ENCODE measurements at regions not wholly inside any gene's neighbourhood (a gene's known extent, or its start where the extent isn't known, plus 50 kb on each side); places are given as distances from the start of the nearest gene placed in this dataset.
"Not testable (repeated sequence)": the region's sequence is repeated elsewhere in the genome, so short reads cannot be mapped to it uniquely, and the experiment has no call there.

- not testable (repeated sequence) for H3K36me3 ChIP-seq (ENCODE audit: control insufficient read depth, insufficient read depth, low read length); DNase-seq (ENCODE audit: low read depth); H3K27me3 ChIP-seq (ENCODE audit: control insufficient read depth, insufficient read depth, low read length); H3K4me3 ChIP-seq (ENCODE audit: low read depth, low read length)
- peak; percentile 96 for FAIRE-seq
These were observed 867.9 kb downstream of the PRIM2 start for GRCh38 chr6:58185300-58185699.

- not testable (repeated sequence) for H3K36me3 ChIP-seq (ENCODE audit: control insufficient read depth, insufficient read depth, low read length); FAIRE-seq; H3K4me3 ChIP-seq (ENCODE audit: low read depth, low read length); H3K27me3 ChIP-seq (ENCODE audit: control insufficient read depth, insufficient read depth, low read length)
- DNase-seq (ENCODE audit: low read depth), result peak; percentile 71
These were observed 875.8 kb downstream of the PRIM2 start for GRCh38 chr6:58193209-58193608.

GRCh38 chr6:58198301-58198700, 880.9 kb downstream of the PRIM2 start:
- H3K27me3 ChIP-seq (ENCODE audit: control insufficient read depth, insufficient read depth, low read length), result no peaks in the 10 kb centered on the region
- H3K4me3 ChIP-seq (ENCODE audit: low read depth, low read length), result no peak overlapping the region
- no peaks in the 10 kb centered on the region for H3K36me3 ChIP-seq (ENCODE audit: control insufficient read depth, insufficient read depth, low read length)
- DNase-seq (ENCODE audit: low read depth) (peak; percentile 59), FAIRE-seq (no peak)
- TF ChIP-seq CTCF (IDR thresholded peaks at IDR 0.05; ENCODE audit: insufficient read depth, low read length, severe bottlenecking), result no peak

- H3K27me3 ChIP-seq (ENCODE audit: control insufficient read depth, insufficient read depth, low read length); H3K4me3 ChIP-seq (ENCODE audit: low read depth, low read length); H3K36me3 ChIP-seq (ENCODE audit: control insufficient read depth, insufficient read depth, low read length); DNase-seq (ENCODE audit: low read depth): not testable (repeated sequence)
- FAIRE-seq, result peak; percentile 13
These were observed 919.7 kb downstream of the PRIM2 start for GRCh38 chr6:58237124-58237523.

GRCh38 chr6:58238421-58238820, 921.0 kb downstream of the PRIM2 start:
- H3K4me3 ChIP-seq (ENCODE audit: low read depth, low read length); H3K27me3 ChIP-seq (ENCODE audit: control insufficient read depth, insufficient read depth, low read length); FAIRE-seq; H3K36me3 ChIP-seq (ENCODE audit: control insufficient read depth, insufficient read depth, low read length); DNase-seq (ENCODE audit: low read depth): not testable (repeated sequence)

GRCh38 chr6:58257625-58258024, 940.2 kb downstream of the PRIM2 start:
- H3K27me3 ChIP-seq (ENCODE audit: control insufficient read depth, insufficient read depth, low read length); DNase-seq (ENCODE audit: low read depth); H3K4me3 ChIP-seq (ENCODE audit: low read depth, low read length); FAIRE-seq; H3K36me3 ChIP-seq (ENCODE audit: control insufficient read depth, insufficient read depth, low read length): not testable (repeated sequence)

- Histone ChIP-seq H3K4me3 (ENCODE audit: low read depth, low read length) (no peak overlapping the region), H3K27me3 (ENCODE audit: control insufficient read depth, insufficient read depth, low read length) (no peaks in the 10 kb centered on the region), H3K36me3 (ENCODE audit: control insufficient read depth, insufficient read depth, low read length) (no peaks in the 10 kb centered on the region)
- no peak for TF ChIP-seq CTCF (IDR thresholded peaks at IDR 0.05; ENCODE audit: insufficient read depth, low read length, severe bottlenecking)
- DNase-seq (ENCODE audit: low read depth) (no peak), FAIRE-seq (no peak)
These were observed 972.7 kb downstream of the PRIM2 start for GRCh38 chr6:58290177-58290576.

- not testable (repeated sequence) for H3K36me3 ChIP-seq (ENCODE audit: control insufficient read depth, insufficient read depth, low read length); H3K27me3 ChIP-seq (ENCODE audit: control insufficient read depth, insufficient read depth, low read length); H3K4me3 ChIP-seq (ENCODE audit: low read depth, low read length)
- DNase-seq (ENCODE audit: low read depth), result peak; percentile 29
- peak; percentile 98 for FAIRE-seq
These were observed 973.9 kb downstream of the PRIM2 start for GRCh38 chr6:58291319-58291718.

GRCh38 chr6:58307901-58308300, 990.5 kb downstream of the PRIM2 start:
- not testable (repeated sequence) for H3K27me3 ChIP-seq (ENCODE audit: control insufficient read depth, insufficient read depth, low read length); DNase-seq (ENCODE audit: low read depth); H3K36me3 ChIP-seq (ENCODE audit: control insufficient read depth, insufficient read depth, low read length); H3K4me3 ChIP-seq (ENCODE audit: low read depth, low read length)
- FAIRE-seq, result peak; percentile 89

- not testable (repeated sequence) for H3K4me3 ChIP-seq (ENCODE audit: low read depth, low read length); H3K36me3 ChIP-seq (ENCODE audit: control insufficient read depth, insufficient read depth, low read length); H3K27me3 ChIP-seq (ENCODE audit: control insufficient read depth, insufficient read depth, low read length); FAIRE-seq; DNase-seq (ENCODE audit: low read depth)
These were observed 1014.7 kb downstream of the PRIM2 start for GRCh38 chr6:58332108-58332507.

GRCh38 chr6:58342287-58342686, 1024.9 kb downstream of the PRIM2 start:
- H3K4me3 ChIP-seq (ENCODE audit: low read depth, low read length); DNase-seq (ENCODE audit: low read depth); H3K36me3 ChIP-seq (ENCODE audit: control insufficient read depth, insufficient read depth, low read length); FAIRE-seq; H3K27me3 ChIP-seq (ENCODE audit: control insufficient read depth, insufficient read depth, low read length): not testable (repeated sequence)

- FAIRE-seq; H3K27me3 ChIP-seq (ENCODE audit: control insufficient read depth, insufficient read depth, low read length); H3K4me3 ChIP-seq (ENCODE audit: low read depth, low read length); H3K36me3 ChIP-seq (ENCODE audit: control insufficient read depth, insufficient read depth, low read length); DNase-seq (ENCODE audit: low read depth): not testable (repeated sequence)
These were observed 1030.1 kb downstream of the PRIM2 start for GRCh38 chr6:58347534-58347933.

- DNase-seq (ENCODE audit: low read depth) (peak; percentile 0), FAIRE-seq (peak; percentile 36)
- H3K36me3 ChIP-seq (ENCODE audit: control insufficient read depth, insufficient read depth, low read length); H3K4me3 ChIP-seq (ENCODE audit: low read depth, low read length); H3K27me3 ChIP-seq (ENCODE audit: control insufficient read depth, insufficient read depth, low read length): not testable (repeated sequence)
These were observed 1034.2 kb downstream of the PRIM2 start for GRCh38 chr6:58351619-58352018.

Measured in bronchial epithelial cell (primary cell).